ENCODE measurements at regions not wholly inside any gene's neighbourhood (a gene's known extent, or its start where the extent isn't known, plus 50 kb on each side); places are given as distances from the start of the nearest gene placed in this dataset.
A peak's percentile ranks its signal among the peaks of the same experiment; 100 is the strongest.

DNA sequence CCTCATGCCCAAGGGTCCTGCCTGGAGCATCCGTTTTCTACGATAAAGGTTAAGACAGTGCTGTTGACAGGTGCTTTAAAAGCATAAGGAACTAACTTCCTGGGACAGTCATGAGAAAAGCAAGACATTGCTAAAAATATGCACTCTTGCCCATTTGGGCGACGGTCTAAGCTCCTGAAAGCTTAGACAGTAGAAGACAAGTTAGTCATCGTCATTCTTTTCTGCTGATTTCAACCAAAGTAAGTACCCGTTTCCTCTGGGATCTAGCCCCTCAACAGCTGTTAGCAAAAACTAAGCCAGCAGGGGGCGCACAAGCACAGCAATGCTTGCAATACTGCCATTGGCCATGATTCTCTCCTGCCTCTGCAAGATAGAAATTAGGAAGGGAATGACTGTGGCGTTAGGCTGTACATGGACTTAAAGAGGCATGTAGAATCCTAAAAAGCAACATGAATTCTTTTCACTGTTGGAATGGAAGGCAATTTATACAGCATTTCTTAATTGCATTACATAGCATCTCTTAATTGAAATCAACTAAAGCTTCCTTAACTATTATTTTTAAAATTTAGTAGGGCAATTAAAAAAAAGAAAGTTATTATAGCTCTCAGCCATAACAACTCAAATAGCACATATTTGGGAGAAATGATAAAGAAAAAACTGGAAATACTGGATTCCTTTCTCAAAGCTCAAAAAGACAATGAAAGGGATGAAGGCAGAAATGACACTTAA lies 147.8 kb upstream of the RALGAPA2 start (continued):
- TF ChIP-seq, protein P1, sequence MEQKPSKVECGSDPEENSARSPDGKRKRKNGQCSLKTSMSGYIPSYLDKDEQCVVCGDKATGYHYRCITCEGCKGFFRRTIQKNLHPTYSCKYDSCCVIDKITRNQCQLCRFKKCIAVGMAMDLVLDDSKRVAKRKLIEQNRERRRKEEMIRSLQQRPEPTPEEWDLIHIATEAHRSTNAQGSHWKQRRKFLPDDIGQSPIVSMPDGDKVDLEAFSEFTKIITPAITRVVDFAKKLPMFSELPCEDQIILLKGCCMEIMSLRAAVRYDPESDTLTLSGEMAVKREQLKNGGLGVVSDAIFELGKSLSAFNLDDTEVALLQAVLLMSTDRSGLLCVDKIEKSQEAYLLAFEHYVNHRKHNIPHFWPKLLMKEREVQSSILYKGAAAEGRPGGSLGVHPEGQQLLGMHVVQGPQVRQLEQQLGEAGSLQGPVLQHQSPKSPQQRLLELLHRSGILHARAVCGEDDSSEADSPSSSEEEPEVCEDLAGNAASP (CRISPR knock-in tag; IDR thresholded peaks at IDR 0.05; ENCODE audit: borderline replicate concordance): 0 out of 2 replicates have a peak, but pooled peaks have one; percentile 32
- TF ChIP-seq FOXA1 (IDR thresholded peaks at IDR 0.05): no peak
- TF ChIP-seq FOXA1 (CRISPR knock-in tag; IDR thresholded peaks at IDR 0.05): 0 out of 2 replicates have a peak, but pooled peaks have one; percentile 22
- peak; percentile 72 for TF ChIP-seq CEBPG (CRISPR knock-in tag; IDR thresholded peaks at IDR 0.05)
- TF ChIP-seq GATAD1 (CRISPR knock-in tag; IDR thresholded peaks at IDR 0.05): no peak
- 0 out of 2 replicates have a peak, but pooled peaks have one; percentile 60 for TF ChIP-seq ZNF614 (CRISPR knock-in tag; IDR thresholded peaks at IDR 0.05; ENCODE audit: borderline replicate concordance)
- TF ChIP-seq HOXA3 (CRISPR knock-in tag; IDR thresholded peaks at IDR 0.05): peak; percentile 16; the same call in 1 of the 2 replicates
- TF ChIP-seq, protein P2, sequence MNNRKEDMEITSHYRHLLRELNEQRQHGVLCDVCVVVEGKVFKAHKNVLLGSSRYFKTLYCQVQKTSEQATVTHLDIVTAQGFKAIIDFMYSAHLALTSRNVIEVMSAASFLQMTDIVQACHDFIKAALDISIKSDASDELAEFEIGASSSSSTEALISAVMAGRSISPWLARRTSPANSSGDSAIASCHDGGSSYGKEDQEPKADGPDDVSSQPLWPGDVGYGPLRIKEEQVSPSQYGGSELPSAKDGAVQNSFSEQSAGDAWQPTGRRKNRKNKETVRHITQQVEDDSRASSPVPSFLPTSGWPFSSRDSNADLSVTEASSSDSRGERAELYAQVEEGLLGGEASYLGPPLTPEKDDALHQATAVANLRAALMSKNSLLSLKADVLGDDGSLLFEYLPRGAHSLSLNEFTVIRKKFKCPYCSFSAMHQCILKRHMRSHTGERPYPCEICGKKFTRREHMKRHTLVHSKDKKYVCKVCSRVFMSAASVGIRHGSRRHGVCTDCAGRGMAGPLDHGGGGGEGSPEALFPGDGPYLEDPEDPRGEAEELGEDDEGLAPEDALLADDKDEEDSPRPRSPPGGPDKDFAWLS (CRISPR knock-in tag; IDR thresholded peaks at IDR 0.05; ENCODE audit: borderline replicate concordance): no peak
- 0 out of 2 replicates have a peak, but pooled peaks have one; percentile 64 for TF ChIP-seq ZNF83 (CRISPR knock-in tag; IDR thresholded peaks at IDR 0.05; ENCODE audit: borderline replicate concordance)
- TF ChIP-seq ESRRA (CRISPR knock-in tag; IDR thresholded peaks at IDR 0.05; ENCODE audit: low read depth): no peak
- peak; percentile 42; the same call in 1 of the 2 replicates for TF ChIP-seq FOXK1 (CRISPR knock-in tag; IDR thresholded peaks at IDR 0.05; ENCODE audit: borderline replicate concordance, low read depth)
- TF ChIP-seq ZNF331 (CRISPR knock-in tag; IDR thresholded peaks at IDR 0.05): peak; percentile 64; the same call in 1 of the 2 replicates
- TF ChIP-seq SRF (IDR thresholded peaks at IDR 0.05; ENCODE audit: low read depth, low read length): no peak
- TF ChIP-seq KDM2A (CRISPR knock-in tag; IDR thresholded peaks at IDR 0.05; ENCODE audit: borderline replicate concordance, low read depth): peak; percentile 62; the same call in 1 of the 2 replicates
- peak; percentile 17 for TF ChIP-seq ZFP36 (IDR thresholded peaks at IDR 0.05; ENCODE audit: borderline replicate concordance, low read depth, low read length, partially characterized antibody)
- TF ChIP-seq ZIK1 (CRISPR knock-in tag; IDR thresholded peaks at IDR 0.05; ENCODE audit: borderline replicate concordance, low read depth): no peak
- TF ChIP-seq TOE1 (CRISPR knock-in tag; IDR thresholded peaks at IDR 0.05): peak; percentile 47; the same call in 1 of the 2 replicates
- TF ChIP-seq STAG1 (CRISPR knock-in tag; IDR thresholded peaks at IDR 0.05): peak; percentile 98
- TF ChIP-seq, protein P3, sequence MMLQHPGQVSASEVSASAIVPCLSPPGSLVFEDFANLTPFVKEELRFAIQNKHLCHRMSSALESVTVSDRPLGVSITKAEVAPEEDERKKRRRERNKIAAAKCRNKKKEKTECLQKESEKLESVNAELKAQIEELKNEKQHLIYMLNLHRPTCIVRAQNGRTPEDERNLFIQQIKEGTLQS (CRISPR knock-in tag; IDR thresholded peaks at IDR 0.05): 0 out of 2 replicates have a peak, but pooled peaks have one; percentile 27
- peak; percentile 41; the same call in 1 of the 2 replicates for TF ChIP-seq MIXL1 (CRISPR knock-in tag; IDR thresholded peaks at IDR 0.05)
- peak; percentile 95 for TF ChIP-seq XRCC5 (optimal IDR thresholded peaks at IDR 0.05; ENCODE audit: low read length)
- TF ChIP-seq ZNF124 (CRISPR knock-in tag; IDR thresholded peaks at IDR 0.05): 0 out of 2 replicates have a peak, but pooled peaks have one; percentile 47
- TF ChIP-seq ARID2 (CRISPR knock-in tag; IDR thresholded peaks at IDR 0.05; ENCODE audit: borderline replicate concordance): no peak
- 0 out of 2 replicates have a peak, but pooled peaks have one; percentile 43 for TF ChIP-seq DNMT1 (CRISPR knock-in tag; IDR thresholded peaks at IDR 0.05)
- TF ChIP-seq RAD21 (CRISPR knock-in tag; IDR thresholded peaks at IDR 0.05): peak; percentile 91
- 0 out of 2 replicates have a peak, but pooled peaks have one; percentile 19 for TF ChIP-seq PPARG (CRISPR knock-in tag; conservative IDR thresholded peaks at IDR 0.05)
- peak; percentile 53; the same call in 1 of the 2 replicates for TF ChIP-seq ZBTB33 (CRISPR knock-in tag; IDR thresholded peaks at IDR 0.05)
